Smooth muscle cell (in vitro differentiated cells): ENCODE measurements at regions not wholly inside any gene's neighbourhood (a gene's known extent, or its start where the extent isn't known, plus 50 kb on each side); places are given as distances from the start of the nearest gene placed in this dataset.

Experiments used
- DNase-seq: peaks from one replicate; lab custom pipeline; 2025; ENCODE audit not compliant: unreplicated experiment; lab: John Stamatoyannopoulos, UW
- H2AFZ ChIP-seq: fragments of 200-600 bp; sonication (generic); 2 replicates; pipeline ENCODE4 v1.6.0; 2016; ENCODE audit warnings: antibody characterized with exemption, low read depth, mild to moderate bottlenecking
- H3F3A ChIP-seq: fragments of 200-600 bp; sonication (generic); 2 replicates; pipeline ENCODE4 v1.6.0; 2017; ENCODE audit warnings: antibody characterized with exemption, low read depth
- H3K27ac ChIP-seq: fragments of 200-600 bp; sonication (generic); 2 replicates; pipeline ENCODE4 v1.5.1; 2016; ENCODE audit warnings: low read depth, mild to moderate bottlenecking
- H3K27me3 ChIP-seq: fragments of 200-600 bp; sonication (generic); 2 replicates; pipeline ENCODE4 v1.6.1; 2016; ENCODE audit warnings: low read depth, mild to moderate bottlenecking
- H3K36me3 ChIP-seq: fragments of 200-600 bp; sonication (generic); 2 replicates; pipeline ENCODE4 v1.5.1; 2016; ENCODE audit warnings: low read depth
- H3K4me1 ChIP-seq: fragments of 200-600 bp; sonication (generic); 2 replicates; pipeline ENCODE4 v1.5.1; 2016; ENCODE audit warnings: low read depth
- H3K4me2 ChIP-seq: fragments of 200-600 bp; sonication (generic); 2 replicates; pipeline ENCODE4 v1.6.0; 2016; ENCODE audit warnings: mild to moderate bottlenecking
- H3K4me3 ChIP-seq: fragments of 200-600 bp; sonication (generic); 2 replicates; pipeline ENCODE4 v1.5.1; 2016; ENCODE audit warnings: mild to moderate bottlenecking
- H3K79me2 ChIP-seq: fragments of 200-600 bp; sonication (generic); 2 replicates; pipeline ENCODE4 v1.6.0; 2016; ENCODE audit warnings: low read depth, mild to moderate bottlenecking
- H3K9ac ChIP-seq: fragments of 200-600 bp; sonication (generic); 2 replicates; pipeline ENCODE4 v1.6.0; 2016; ENCODE audit warnings: low read depth
- H3K9me3 ChIP-seq: fragments of 200-600 bp; sonication (generic); replicated peaks from 2 replicates; pipeline ENCODE4 v1.5.1; 2016; ENCODE audit warnings: low read depth
- H4K20me1 ChIP-seq: fragments of 200-600 bp; sonication (generic); 2 replicates; pipeline ENCODE4 v1.6.0; 2016; ENCODE audit warnings: low read depth
- CTCF ChIP-seq: fragments of 200-600 bp; sonication (generic); IDR thresholded peaks from 2 replicates; pipeline ENCODE4 v1.5.1; 2017; ENCODE audit warnings: borderline replicate concordance, mild to moderate bottlenecking, antibody characterized with exemption; ENCODE audit not compliant: insufficient read depth, poor library complexity, severe bottlenecking
- WGBS: methylation state at CpG from one replicate; pipeline ENCODE4 v1.1.7; 2016; ENCODE audit warnings: low lambda C conversion rate; 5-methylcytosine and 5-hydroxymethylcytosine counted together

GRCh38 chr17:65447823-65448222 lies 113.6 kb downstream of the AXIN2 start:
- 28% methylated on average over 2 of the region's 2 CpGs for WGBS
- H3K27me3 ChIP-seq, result no peaks in the 10 kb centered on the region
- H2AFZ ChIP-seq, result no peak overlapping the region

GRCh38 chr17:65446838-65447526 lies 114.5 kb downstream of the AXIN2 start:
- Histone ChIP-seq H3K9me3 (no peaks in the 10 kb centered on the region), H3K4me2 (no peak overlapping the region), H3K4me1 (no peaks in the 10 kb centered on the region), H2AFZ (no peak overlapping the region), H4K20me1 (no peaks in the 10 kb centered on the region), H3K4me3 (no peak overlapping the region), H3K27me3 (no peaks in the 10 kb centered on the region), H3K9ac (no peak overlapping the region), H3F3A (no peaks in the 10 kb centered on the region), H3K79me2 (no peaks in the 10 kb centered on the region), H3K27ac (no peak overlapping the region), H3K36me3 (no peaks in the 10 kb centered on the region)
- no peak for TF ChIP-seq CTCF
- no peak for DNase-seq
- WGBS, result 74% methylated on average over 6 of the region's 6 CpGs

More at GRCh38 chr17:65447823-65448222, 113.6 kb downstream of the AXIN2 start:
- TF ChIP-seq CTCF, result no peak
- Histone ChIP-seq H3K4me2 (no peak overlapping the region), H3K27ac (no peak overlapping the region), H3K79me2 (no peaks in the 10 kb centered on the region), H3K4me3 (no peak overlapping the region), H3K4me1 (no peaks in the 10 kb centered on the region), H4K20me1 (no peaks in the 10 kb centered on the region), H3F3A (no peaks in the 10 kb centered on the region), H3K36me3 (no peaks in the 10 kb centered on the region), H3K9me3 (no peaks in the 10 kb centered on the region), H3K9ac (no peak overlapping the region)
- DNase-seq, result no peak

- Histone ChIP-seq H3K9ac (no peak overlapping the region), H3K4me1 (no peaks in the 10 kb centered on the region), H2AFZ (no peak overlapping the region), H4K20me1 (no peaks in the 10 kb centered on the region), H3K27me3 (no peaks in the 10 kb centered on the region), H3F3A (no peaks in the 10 kb centered on the region), H3K4me3 (no peak overlapping the region), H3K9me3 (no peaks in the 10 kb centered on the region), H3K79me2 (no peaks in the 10 kb centered on the region), H3K4me2 (no peak overlapping the region), H3K27ac (no peak overlapping the region), H3K36me3 (no peaks in the 10 kb centered on the region)
- no peak for DNase-seq
- TF ChIP-seq CTCF, result no peak
- 94% methylated on average over 3 of the region's 3 CpGs for whole genome bisulfite sequencing
Measured at GRCh38 chr17:65446043-65446442, 115.4 kb downstream of the AXIN2 start.

- Histone ChIP-seq H3K9me3 (no peaks in the 10 kb centered on the region), H3K4me2 (no peak overlapping the region), H3K27ac (no peak overlapping the region), H3K4me1 (no peaks in the 10 kb centered on the region), H3K9ac (no peak overlapping the region), H3F3A (no peaks in the 10 kb centered on the region), H2AFZ (no peak overlapping the region), H3K79me2 (no peaks in the 10 kb centered on the region), H3K27me3 (no peaks in the 10 kb centered on the region), H3K36me3 (no peaks in the 10 kb centered on the region), H3K4me3 (no peak overlapping the region), H4K20me1 (no peaks in the 10 kb centered on the region)
- WGBS, result 92% methylated on average over 5 of the region's 5 CpGs
- DNase-seq, result no peak
- no peak for TF ChIP-seq CTCF
Measured at GRCh38 chr17:65444049-65444448, 117.4 kb downstream of the AXIN2 start.
